ENCODE measurements at regions not wholly inside any gene's neighbourhood (a gene's known extent, or its start where the extent isn't known, plus 50 kb on each side); places are given as distances from the start of the nearest gene placed in this dataset.

GRCh38 chr1:240695416-240695815, 83.5 kb upstream of the GREM2 start (continued):
- TF ChIP-seq ZBTB40 (IDR thresholded peaks at IDR 0.05) (no peak), ZBTB40 (CRISPR knock-in tag; IDR thresholded peaks at IDR 0.05) (no peak), GMEB1 (CRISPR knock-in tag; IDR thresholded peaks at IDR 0.05; ENCODE audit: borderline replicate concordance) (no peak), HNRNPUL1 (IDR thresholded peaks at IDR 0.05; ENCODE audit: low read depth, low read length) (no peak), FOXO1 (CRISPR knock-in tag; IDR thresholded peaks at IDR 0.05) (no peak)
